SJSA1 (cell line): ENCODE measurements at regions not wholly inside any gene's neighbourhood (a gene's known extent, or its start where the extent isn't known, plus 50 kb on each side); places are given as distances from the start of the nearest gene placed in this dataset.

ENCODE experiments used
- DNase-seq, 2 experiments: peaks; one replicate each; pipeline ENCODE4 v3.0.0-alpha.2; 2015 to 2020; ENCODE audit warnings: low spot score in 2 of 2, low read depth in 1 of 2
- H3K27ac ChIP-seq: fragments of 250-450 bp; sonication (Bioruptor Pico); 2 replicates; pipeline ENCODE4 v1.5.1; 2020; ENCODE audit warnings: mild to moderate bottlenecking, moderate library complexity
- H3K27me3 ChIP-seq: fragments of 250-450 bp; sonication (Bioruptor Pico); replicated peaks from 2 replicates; pipeline ENCODE4 v1.5.1; 2020; ENCODE audit warnings: mild to moderate bottlenecking, moderate library complexity
- H3K36me3 ChIP-seq: fragments of 250-450 bp; sonication (Bioruptor Pico); 2 replicates; pipeline ENCODE4 v1.5.1; 2020; ENCODE audit warnings: mild to moderate bottlenecking
- H3K4me1 ChIP-seq: fragments of 250-450 bp; sonication (Bioruptor Pico); replicated peaks from 2 replicates; pipeline ENCODE4 v1.6.1; 2021; ENCODE audit warnings: mild to moderate bottlenecking
- H3K4me3 ChIP-seq: fragments of 250-450 bp; sonication (Bioruptor Pico); 2 replicates; pipeline ENCODE4 v1.5.1; 2020; ENCODE audit warnings: mild to moderate bottlenecking
- H3K9me3 ChIP-seq: fragments of 250-450 bp; sonication (Bioruptor Pico); replicated peaks from 2 replicates; pipeline ENCODE4 v1.5.1; 2020; ENCODE audit warnings: mild to moderate bottlenecking

DNA sequence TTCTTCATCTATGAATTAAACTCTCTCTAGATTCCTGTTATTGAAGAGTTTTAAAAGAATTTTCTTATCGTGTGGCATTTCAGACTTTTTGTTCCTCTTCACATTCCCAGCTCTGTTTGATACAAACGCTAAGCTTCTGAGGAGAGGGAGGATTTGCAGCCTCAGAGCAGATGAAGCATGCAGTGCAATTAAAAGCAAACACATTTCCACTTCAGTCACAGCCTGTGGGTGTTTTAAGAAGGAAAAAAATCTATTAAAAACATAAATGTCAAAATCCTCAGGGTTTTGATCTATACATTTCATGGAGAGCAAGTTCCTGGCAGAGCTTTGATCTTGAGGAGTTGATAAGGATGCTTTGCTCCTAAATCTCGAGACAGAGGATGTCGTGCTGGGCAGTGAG lies 442.4 kb upstream of the BOD1L1 start:
- no peaks in the 10 kb centered on the region for H3K27me3 ChIP-seq
- H3K4me3 ChIP-seq, result no peak overlapping the region
- no peaks in the 10 kb centered on the region for H3K4me1 ChIP-seq
- no peaks in the 10 kb centered on the region for H3K9me3 ChIP-seq
- H3K27ac ChIP-seq, result no peak overlapping the region
- no peaks in the 10 kb centered on the region for H3K36me3 ChIP-seq
- DNase-seq, result no peak

DNA sequence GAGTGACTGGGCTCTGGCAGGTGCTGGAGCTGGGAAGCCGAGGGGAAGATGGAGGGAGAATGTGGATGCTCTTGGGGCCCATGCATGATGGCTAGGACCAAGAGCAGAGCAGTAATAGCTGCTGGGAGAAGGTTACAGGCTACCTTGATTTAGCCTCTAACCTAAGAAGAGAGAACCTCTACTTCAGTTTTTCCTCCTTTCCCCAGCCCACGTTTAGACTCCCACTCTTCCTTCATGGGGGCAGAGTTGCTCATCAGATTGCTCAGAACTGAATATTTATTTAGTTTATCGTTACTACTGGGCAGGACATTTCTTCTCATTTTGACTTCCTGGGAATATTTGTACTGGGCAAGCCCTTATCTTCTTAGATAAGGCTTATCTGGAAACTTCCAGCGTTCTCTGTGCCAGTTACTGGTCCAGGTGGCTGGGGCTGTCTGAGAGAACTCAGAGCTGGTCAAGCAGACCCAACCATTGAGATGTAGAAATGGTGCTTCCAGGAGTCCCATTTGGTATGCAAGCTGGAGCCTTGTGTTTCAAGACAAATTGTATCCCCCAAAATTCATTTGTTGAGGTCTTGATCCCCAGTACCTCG lies 442.9 kb upstream of the BOD1L1 start:
- H3K9me3 ChIP-seq, result no peaks in the 10 kb centered on the region
- no peak for DNase-seq
- no peak overlapping the region for H3K4me3 ChIP-seq

DNA sequence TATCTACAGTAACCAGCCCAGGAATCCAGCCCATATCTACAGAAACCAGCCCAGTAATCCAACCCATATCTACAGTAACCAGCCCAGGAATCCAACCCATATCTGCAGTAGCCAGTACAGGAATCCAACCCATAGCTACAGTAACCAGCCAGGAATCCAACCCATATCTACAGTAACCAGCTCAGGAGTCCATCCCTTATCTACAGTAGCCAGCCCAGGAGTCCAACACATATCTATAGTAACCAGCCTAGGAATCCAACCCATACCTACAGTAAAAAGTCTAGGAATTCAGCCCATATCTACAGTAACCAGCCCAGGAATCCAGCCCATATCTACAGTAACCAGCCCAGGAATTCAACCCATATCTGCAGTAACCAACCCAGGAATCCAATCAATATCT lies 445.0 kb upstream of the BOD1L1 start:
- H3K4me1 ChIP-seq, result no peaks in the 10 kb centered on the region
- H3K4me3 ChIP-seq, result no peak overlapping the region
- no peak for DNase-seq
- no peaks in the 10 kb centered on the region for H3K36me3 ChIP-seq
- no peaks in the 10 kb centered on the region for H3K9me3 ChIP-seq
- H3K27ac ChIP-seq, result no peak overlapping the region
- H3K27me3 ChIP-seq, result no peaks in the 10 kb centered on the region

More for the DNA sequence above, 442.9 kb upstream of the BOD1L1 start:
- Histone ChIP-seq H3K36me3 (no peaks in the 10 kb centered on the region), H3K27me3 (no peaks in the 10 kb centered on the region), H3K4me1 (no peaks in the 10 kb centered on the region), H3K27ac (no peak overlapping the region)

DNA sequence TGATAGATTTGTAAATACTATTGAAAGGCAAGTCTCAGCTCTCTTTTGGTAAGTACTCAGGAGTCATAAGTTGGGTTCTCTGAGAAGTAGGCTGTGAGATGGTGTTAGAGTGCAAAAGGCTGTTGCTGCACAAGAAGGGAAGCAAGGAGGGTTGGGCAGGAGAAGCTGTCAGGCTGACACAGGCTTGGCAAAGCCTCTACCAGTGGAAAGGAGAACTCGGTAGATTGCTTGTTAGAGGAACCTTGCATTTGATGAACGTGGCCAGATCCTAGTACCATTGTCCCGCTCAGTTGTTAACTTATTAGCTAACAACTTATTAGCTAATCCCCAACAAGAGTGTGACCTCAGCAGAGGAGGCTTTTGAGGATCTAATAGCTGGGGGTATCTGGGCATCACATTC lies 449.3 kb upstream of the BOD1L1 start:
- H3K4me3 ChIP-seq, result no peak overlapping the region
- no peaks in the 10 kb centered on the region for H3K9me3 ChIP-seq
- H3K27me3 ChIP-seq, result no peaks in the 10 kb centered on the region
- no peak overlapping the region for H3K27ac ChIP-seq
- no peaks in the 10 kb centered on the region for H3K4me1 ChIP-seq
- no peak for DNase-seq
- H3K36me3 ChIP-seq, result no peaks in the 10 kb centered on the region

DNA sequence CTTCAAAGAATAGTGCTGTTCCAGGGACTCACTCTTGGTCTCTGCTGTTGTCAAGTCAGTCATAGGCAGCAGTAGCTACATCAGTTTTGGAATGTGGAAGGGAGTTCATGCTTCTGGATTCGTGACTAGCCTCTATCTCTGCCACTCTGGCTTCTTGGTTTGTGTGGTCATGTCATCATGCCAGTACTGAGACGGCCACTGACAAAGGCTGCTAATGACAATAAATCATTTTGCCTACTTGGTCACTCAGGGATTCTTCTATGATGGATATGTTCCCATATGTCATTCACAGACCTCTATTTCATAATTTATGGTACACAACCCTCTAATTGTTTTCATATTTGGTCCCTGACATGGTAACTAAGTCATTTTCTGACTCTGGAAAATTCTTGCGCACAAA lies 450.8 kb upstream of the BOD1L1 start:
- DNase-seq, result no peak
- no peaks in the 10 kb centered on the region for H3K4me1 ChIP-seq
- H3K27ac ChIP-seq, result no peak overlapping the region
- no peaks in the 10 kb centered on the region for H3K27me3 ChIP-seq
- no peaks in the 10 kb centered on the region for H3K36me3 ChIP-seq
- H3K4me3 ChIP-seq, result no peak overlapping the region
- H3K9me3 ChIP-seq, result no peaks in the 10 kb centered on the region

DNA sequence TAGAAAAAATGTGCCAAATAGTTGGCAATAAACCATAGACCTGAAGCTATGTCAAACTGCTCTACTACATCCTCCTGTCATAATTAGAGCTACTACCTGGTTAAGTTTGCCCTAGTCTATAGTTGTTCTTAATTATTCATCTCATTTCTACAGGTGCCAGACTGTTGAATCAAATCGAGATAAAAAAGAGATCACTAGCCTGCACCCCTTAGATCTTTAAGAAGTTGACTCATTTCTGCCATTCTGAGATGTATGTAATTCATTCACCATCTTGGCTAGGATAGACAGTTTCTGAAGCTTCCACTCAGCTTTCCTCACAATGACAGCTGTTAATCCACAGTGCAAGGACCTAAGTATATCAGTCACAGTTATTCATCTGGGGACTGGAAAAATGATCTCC lies 452.1 kb upstream of the BOD1L1 start:
- Histone ChIP-seq H3K36me3 (no peaks in the 10 kb centered on the region), H3K4me3 (no peak overlapping the region), H3K9me3 (no peaks in the 10 kb centered on the region), H3K27ac (no peak overlapping the region), H3K27me3 (no peaks in the 10 kb centered on the region), H3K4me1 (no peaks in the 10 kb centered on the region)
- DNase-seq, result no peak

DNA sequence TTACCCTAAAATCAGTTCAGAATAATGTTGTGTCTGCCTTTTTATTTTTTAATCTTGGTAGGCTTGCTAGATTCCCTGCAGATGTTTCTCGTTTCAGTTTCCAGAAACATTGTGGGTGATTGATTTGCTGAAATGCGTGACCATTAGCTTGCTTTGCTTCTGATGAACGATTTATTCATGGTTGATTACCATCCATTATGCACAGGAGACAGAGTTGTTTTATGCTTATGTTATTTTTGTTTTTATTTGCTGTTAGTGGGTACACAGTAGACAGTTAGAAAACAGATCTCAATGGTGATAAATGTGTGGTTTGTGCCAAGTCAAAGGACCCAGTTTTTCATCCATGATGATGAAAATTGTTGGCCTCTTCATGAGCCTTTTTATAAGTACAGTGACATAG lies 455.6 kb upstream of the BOD1L1 start:
- Histone ChIP-seq H3K4me3 (no peak overlapping the region), H3K27me3 (no peaks in the 10 kb centered on the region), H3K9me3 (no peaks in the 10 kb centered on the region), H3K27ac (no peak overlapping the region), H3K36me3 (no peaks in the 10 kb centered on the region), H3K4me1 (no peaks in the 10 kb centered on the region)
- DNase-seq, result no peak

DNA sequence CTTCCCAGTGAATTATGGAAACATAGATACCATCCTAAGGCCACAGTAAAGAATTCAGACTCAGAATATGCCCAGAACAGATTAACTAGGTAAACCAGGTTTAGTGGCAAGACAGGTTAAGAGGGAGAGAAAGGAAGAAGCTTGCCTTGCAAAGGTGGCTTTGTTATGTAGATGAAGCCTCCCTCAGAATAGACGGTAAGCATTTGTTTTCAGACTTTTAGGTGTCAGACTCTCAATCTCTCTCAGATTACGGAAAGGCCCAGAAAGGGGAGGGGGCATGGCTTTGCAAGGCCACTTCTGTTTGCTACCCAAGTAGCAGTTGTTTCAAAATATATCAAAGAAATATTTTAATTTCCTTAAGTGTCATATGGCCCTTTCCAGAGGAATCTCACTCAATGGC lies 457.1 kb upstream of the BOD1L1 start:
- no peaks in the 10 kb centered on the region for H3K36me3 ChIP-seq

DNA sequence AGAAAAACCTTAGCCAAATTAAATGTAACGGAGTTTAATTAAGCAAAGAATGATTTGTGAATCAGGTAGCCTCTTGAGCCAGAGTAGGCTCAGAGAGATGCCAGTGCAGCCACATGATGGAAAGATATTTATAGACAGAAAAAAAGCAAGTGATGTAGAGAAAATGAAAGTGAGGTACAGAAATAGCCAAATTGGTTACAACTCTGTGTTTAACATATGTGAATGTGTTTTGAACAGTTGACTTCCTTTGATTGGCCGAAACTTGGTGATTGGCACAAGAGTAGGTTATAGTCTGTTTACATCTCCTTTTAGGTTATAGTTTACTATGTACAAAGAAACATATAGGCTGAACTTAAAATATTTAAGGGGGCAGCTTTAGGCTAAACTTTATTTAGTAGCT lies 459.9 kb upstream of the BOD1L1 start:
- no peaks in the 10 kb centered on the region for H3K4me1 ChIP-seq
- H3K27ac ChIP-seq, result no peak overlapping the region
- H3K4me3 ChIP-seq, result no peak overlapping the region
- no peaks in the 10 kb centered on the region for H3K36me3 ChIP-seq
- H3K27me3 ChIP-seq, result no peaks in the 10 kb centered on the region
- no peaks in the 10 kb centered on the region for H3K9me3 ChIP-seq
- DNase-seq, result no peak

More for the DNA sequence above, 457.1 kb upstream of the BOD1L1 start:
- Histone ChIP-seq H3K4me1 (no peaks in the 10 kb centered on the region), H3K9me3 (no peaks in the 10 kb centered on the region), H3K27me3 (no peaks in the 10 kb centered on the region), H3K27ac (no peak overlapping the region), H3K4me3 (no peak overlapping the region)
- no peak for DNase-seq

DNA sequence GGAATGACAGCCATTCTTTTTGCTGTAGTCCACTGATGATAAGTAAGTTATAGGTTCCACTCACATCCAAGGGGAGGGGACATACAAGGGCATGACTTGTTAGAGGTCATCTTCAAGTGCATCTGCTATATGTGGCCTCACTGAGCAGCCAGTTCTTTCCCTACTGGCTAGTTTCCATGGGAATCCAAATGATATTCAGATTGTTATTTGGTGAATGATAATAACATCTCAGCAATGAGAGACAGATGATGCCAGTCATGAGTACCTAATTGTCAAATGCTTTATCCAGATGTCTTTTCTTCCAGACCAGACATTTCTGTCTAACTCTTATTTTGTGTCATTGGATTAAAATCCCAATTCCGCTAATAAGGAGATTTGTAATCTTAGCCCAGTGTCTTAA lies 460.4 kb upstream of the BOD1L1 start:
- Histone ChIP-seq H3K27ac (no peak overlapping the region), H3K4me1 (no peaks in the 10 kb centered on the region), H3K9me3 (no peaks in the 10 kb centered on the region), H3K4me3 (no peak overlapping the region), H3K27me3 (no peaks in the 10 kb centered on the region), H3K36me3 (no peaks in the 10 kb centered on the region)
- DNase-seq, result no peak

DNA sequence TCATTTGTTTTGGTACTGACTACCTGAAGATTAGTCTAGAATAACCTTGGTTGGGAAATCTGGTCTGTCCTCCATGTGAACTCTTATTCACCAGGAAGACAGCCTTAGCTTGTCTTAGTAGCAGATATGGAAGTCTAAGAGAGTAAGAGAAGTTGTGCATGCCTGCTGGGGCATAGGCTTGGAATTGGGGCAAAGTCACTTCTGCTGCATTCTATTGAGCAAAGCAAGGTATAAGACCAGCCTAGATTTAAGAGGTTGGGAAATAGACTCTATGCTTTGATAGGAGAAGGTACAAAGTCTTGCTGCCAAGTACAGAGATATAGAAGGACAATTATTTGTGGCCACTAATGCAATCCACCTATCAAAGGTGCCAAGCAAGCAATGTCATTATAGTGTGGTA lies 464.0 kb upstream of the BOD1L1 start:
- H3K27me3 ChIP-seq, result no peaks in the 10 kb centered on the region
- no peaks in the 10 kb centered on the region for H3K36me3 ChIP-seq
- no peaks in the 10 kb centered on the region for H3K9me3 ChIP-seq
- H3K4me3 ChIP-seq, result no peak overlapping the region
- no peak overlapping the region for H3K27ac ChIP-seq
- DNase-seq, result no peak
- no peaks in the 10 kb centered on the region for H3K4me1 ChIP-seq

DNA sequence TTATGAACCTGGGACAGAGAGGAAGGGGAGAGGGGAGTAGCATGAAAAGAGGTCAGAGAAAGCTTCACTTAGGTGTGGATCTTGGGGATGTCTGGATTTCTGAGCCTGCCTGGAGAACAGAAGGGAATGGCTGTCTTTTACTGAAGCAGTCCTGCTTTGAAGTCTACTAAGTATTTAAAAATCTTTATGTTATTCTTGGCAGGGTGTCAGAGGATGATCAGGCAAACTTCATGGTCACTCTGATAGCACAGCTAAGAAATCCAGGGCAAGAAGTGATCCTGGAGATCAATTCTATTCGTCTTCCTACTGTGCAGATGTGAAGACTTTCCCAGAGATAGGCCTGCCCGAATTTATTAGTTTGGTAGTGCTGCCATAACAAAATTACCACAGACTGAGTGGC lies 464.4 kb upstream of the BOD1L1 start:
- Histone ChIP-seq H3K4me1 (no peaks in the 10 kb centered on the region), H3K27ac (no peak overlapping the region), H3K9me3 (no peaks in the 10 kb centered on the region), H3K27me3 (no peaks in the 10 kb centered on the region), H3K36me3 (no peaks in the 10 kb centered on the region), H3K4me3 (no peak overlapping the region)
- no peak for DNase-seq

DNA sequence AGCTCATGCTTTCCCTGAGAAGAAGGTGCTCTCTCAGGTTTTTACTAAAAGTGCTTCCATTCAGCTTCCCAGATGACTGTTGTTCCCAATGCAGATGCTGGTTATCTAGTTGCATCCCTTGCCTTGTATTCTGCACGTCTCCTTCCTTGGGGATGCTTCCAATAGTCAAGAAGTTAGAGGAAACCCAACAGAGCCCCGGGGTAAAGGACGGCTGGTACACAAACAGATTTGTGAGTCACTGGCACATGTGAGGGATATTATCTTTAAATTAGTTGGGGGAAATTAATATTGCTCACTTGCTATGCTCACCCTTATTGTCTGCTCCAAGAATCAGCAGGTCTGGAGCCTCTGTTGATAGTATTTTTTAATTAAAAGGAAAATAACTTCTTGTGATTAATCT lies 465.2 kb upstream of the BOD1L1 start:
- Histone ChIP-seq H3K4me3 (no peak overlapping the region), H3K27me3 (no peaks in the 10 kb centered on the region), H3K4me1 (no peaks in the 10 kb centered on the region), H3K36me3 (no peaks in the 10 kb centered on the region), H3K27ac (no peak overlapping the region), H3K9me3 (no peaks in the 10 kb centered on the region)
- no peak for DNase-seq

DNA sequence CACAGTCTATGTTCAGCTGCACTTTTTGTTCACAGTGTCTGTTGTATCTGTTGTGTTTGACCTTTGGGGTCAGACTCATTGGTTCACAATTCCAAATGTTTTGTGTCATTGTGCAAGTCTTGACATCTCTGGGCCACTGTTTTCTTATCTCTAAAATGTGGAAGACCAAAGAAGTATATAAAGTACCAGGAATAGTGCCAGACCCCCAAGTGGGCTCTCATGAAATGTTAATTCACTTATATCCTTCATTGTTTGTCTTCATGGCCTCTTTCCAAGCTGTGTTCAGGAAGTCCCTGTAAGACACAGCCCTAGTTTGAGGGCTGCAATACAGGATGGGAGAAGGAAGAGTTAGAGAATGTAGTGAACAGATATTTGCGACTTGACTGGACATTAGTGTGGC lies 468.3 kb upstream of the BOD1L1 start:
- H3K4me1 ChIP-seq, result no peaks in the 10 kb centered on the region
- H3K4me3 ChIP-seq, result no peak overlapping the region
- no peak overlapping the region for H3K27ac ChIP-seq
- no peaks in the 10 kb centered on the region for H3K36me3 ChIP-seq
- H3K9me3 ChIP-seq, result no peaks in the 10 kb centered on the region
- H3K27me3 ChIP-seq, result no peaks in the 10 kb centered on the region
- no peak for DNase-seq

DNA sequence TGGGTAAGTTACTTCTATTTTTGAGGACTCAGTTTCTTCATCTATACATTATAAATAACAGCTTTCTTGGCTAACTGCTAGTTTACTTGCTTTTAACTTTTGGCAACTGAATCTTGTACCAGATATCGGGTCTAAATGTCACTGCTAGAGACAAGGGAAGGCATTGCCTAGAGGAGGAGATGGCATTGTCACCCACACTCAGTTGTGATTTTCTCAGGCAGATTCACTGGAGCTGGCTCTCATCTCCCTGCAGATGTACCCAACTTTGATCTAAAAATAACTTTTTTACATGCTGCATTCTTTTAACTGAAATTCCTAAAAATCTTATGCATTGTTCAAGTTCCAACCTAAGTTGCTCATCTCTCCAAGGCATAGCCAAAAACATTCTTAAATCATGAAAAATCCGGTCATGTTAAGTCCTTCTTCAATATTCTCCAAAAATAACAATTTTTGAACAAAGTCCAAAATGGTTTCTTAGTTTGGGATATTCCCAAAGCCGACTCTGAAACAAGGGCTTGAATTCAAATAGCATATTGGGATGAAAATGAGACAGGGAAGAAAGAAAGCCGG lies 469.0 kb upstream of the BOD1L1 start:
- H3K4me1 ChIP-seq, result no peaks in the 10 kb centered on the region
- no peaks in the 10 kb centered on the region for H3K36me3 ChIP-seq
- H3K27ac ChIP-seq, result no peak overlapping the region
- H3K9me3 ChIP-seq, result no peaks in the 10 kb centered on the region
- no peak overlapping the region for H3K4me3 ChIP-seq
- no peaks in the 10 kb centered on the region for H3K27me3 ChIP-seq
- no peak for DNase-seq
